Middle frontal gyrus (tissue), 1 donor: ENCODE measurements at regions not wholly inside any gene's neighbourhood (a gene's known extent, or its start where the extent isn't known, plus 50 kb on each side); places are given as distances from the start of the nearest gene placed in this dataset.
"Not testable (repeated sequence)": the region's sequence is repeated elsewhere in the genome, so short reads cannot be mapped to it uniquely, and the experiment has no call there.

Source experiments
- DNase-seq: peaks from one replicate; pipeline ENCODE4 v3.0.0-alpha.2; 2015; ENCODE audit warnings: low spot score; ENCODE audit errors: extremely low spot score

GRCh38 chr12:4193821-4194220, 79.7 kb upstream of the CCND2 start:
- no peak for DNase-seq

DNA sequence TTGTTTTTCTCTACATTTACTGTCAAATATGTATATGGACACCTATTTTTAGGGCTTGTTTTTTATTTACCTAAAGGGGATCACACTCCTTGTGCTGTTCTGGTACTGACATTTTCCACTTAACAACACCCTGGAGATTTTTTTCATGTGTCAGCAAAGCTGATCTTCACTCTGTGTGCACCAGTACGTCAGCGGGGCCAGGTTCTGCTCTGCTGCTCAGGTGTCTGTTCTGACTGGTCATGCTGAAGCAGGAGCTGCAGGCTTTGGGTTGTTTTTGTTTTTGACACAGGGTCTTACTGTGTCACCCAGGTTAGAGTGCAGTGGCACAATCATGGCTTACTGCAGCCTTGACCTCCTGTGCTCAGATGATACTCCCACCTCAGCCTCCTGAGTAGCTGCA, 81.9 kb upstream of the CCND2 start:
- DNase-seq: no peak

DNA sequence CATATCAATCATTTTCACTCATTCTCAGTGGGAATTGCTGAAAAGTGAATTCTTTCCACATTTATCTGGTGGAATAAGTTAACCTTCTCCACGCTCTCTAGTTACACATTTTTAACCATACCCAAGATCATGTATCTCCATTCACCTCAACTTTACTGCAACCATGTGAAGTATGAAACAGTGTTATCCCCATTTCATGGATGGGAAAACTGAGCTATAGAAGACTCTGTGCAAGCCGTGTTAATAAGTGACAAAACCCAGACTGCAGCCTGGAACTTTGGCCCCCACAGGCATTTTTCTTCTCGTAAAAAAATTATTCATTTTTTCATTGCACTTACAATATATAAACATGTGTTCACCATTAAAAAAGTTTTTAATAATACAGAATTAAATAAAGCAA, 82.4 kb upstream of the CCND2 start:
- DNase-seq: no peak

GRCh38 chr12:4190366-4191063, 83.0 kb upstream of the CCND2 start:
- no peak for DNase-seq

DNA sequence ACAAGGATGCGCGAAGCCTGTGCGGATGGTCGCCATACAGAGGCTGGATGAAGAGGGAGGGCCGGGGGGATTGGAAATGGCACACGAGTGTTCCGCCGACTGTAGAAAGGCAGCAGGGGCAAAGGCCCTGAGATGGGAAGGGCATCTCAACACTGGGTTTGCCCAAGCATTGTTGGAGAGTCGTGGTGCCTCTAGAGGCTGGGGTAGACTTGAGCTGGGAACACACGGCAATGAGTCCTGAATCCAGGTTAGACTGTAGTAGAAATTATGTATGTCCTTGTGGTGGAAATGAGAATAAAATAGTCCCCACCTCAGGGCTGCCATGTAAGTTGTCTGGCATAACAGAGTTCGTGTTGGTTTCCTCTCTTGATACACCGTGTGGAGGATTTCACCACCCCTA, 83.8 kb upstream of the CCND2 start:
- no peak for DNase-seq

DNA sequence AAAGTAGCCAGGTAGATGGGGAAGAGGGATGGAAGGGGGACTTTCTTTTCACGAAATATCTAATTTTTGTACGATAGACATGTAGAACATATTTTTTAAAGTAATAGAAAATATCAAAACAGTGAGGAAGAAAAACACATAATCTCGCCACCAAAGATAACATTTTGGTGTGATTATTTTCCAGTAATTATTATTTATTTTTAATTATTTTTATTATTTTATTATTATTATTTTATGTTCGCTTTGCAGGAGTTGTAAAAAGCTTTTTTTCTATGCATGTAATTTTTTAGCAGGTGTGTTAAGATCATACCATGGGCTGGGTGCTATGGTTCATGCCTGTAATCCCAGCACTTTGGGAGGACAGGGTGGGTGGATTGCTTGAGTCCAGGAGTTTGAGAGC, 85.6 kb upstream of the CCND2 start:
- no peak for DNase-seq

GRCh38 chr12:4187315-4187714, 86.2 kb upstream of the CCND2 start:
- not testable (repeated sequence) for DNase-seq

DNA sequence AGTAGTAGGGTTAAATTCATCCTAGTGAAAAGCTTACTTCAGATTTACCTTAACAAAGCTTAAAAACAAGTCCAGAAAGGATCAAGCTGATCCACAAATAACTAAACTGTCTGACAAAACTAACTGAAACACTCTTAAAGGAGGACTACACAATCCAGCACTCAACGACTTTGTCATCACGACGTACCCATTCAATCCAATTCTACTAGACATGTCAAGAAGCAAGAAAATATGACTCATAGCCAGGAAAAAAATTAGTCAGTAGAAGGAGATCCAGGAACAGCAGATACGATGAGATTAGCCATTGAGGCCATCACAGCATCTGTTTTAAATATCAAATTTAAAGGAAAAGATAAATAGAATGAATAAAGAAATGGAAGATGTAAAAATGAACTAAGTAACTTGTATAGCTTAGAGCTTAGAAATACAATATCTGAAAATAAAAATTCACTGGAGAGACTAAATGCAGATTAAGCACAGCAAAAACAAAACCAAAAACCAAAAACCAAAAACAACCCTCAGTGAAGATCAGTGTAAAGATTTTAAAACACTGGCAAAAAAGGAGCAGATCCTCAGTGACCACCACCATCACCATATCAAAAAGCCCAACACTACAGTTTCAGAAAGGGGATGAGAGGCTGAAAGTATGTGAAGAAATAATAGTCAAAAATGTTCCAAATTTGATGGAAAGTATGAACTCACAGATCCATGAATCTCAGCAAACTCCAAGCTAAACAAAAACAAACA, 95.0 kb upstream of the CCND2 start:
- no peak for DNase-seq

DNA sequence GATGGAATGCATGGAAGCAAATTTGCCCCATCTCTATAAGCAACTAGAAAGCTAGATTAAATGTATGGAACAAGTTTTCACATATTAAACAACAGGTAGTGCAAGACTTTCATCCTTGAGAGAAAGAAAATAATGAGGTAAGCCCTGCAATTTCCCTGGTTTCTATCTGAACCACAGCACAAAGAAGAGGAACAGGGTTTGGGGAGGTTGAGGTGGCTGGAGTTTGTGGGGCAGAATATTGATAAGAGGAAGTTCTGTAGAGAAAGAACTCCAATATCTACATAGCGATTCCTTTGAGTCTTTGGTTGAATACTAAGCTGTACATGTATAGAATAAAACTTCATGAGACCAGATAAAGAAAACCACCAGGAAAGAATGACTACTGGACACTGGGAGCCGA, 96.3 kb upstream of the CCND2 start:
- no peak for DNase-seq

GRCh38 chr12:4176168-4176567, 97.4 kb upstream of the CCND2 start:
- no peak for DNase-seq

DNA sequence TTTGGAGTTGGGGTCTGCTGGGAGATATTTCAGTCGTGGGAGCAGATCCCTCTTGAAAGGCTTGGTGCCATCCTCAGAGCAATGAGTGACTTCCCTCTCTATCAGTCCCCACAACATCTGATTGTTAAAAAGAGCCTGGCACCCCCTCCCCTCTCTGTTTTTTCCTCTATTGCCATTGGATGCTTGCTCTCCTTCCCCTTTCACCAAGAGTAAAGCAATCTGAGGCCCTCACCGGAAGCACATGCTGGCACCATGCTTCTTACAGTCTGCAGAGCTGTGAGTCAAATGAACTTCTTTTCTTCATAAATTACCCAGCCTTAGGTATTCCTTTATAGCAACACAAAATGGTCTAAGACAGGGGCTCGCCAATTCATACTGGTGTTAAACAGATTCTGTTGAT, 99.1 kb upstream of the CCND2 start:
- no peak for DNase-seq

GRCh38 chr12:4172999-4173398, 100.6 kb upstream of the CCND2 start:
- DNase-seq: no peak

GRCh38 chr12:4171742-4172141, 101.8 kb upstream of the CCND2 start:
- no peak for DNase-seq

DNA sequence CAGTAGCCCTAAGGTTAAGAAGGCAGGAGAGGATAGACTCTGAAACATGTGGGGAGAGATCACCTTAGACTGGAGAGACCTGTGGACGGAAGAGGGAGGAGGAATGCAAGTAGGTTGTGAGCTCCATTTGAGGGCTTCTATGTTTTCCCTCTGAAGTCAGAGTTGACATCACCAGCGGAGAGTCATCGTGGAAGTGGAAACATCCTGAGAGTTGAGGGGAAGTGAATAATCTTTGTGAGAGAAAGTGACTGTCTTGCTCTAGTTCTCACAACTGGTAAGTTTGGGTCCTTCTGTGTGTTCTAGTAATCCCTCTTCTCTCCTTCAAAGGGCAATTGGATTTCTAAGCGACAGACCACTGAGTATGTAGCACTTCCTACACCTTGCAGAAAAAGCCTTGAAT, 103.6 kb upstream of the CCND2 start:
- no peak for DNase-seq

DNA sequence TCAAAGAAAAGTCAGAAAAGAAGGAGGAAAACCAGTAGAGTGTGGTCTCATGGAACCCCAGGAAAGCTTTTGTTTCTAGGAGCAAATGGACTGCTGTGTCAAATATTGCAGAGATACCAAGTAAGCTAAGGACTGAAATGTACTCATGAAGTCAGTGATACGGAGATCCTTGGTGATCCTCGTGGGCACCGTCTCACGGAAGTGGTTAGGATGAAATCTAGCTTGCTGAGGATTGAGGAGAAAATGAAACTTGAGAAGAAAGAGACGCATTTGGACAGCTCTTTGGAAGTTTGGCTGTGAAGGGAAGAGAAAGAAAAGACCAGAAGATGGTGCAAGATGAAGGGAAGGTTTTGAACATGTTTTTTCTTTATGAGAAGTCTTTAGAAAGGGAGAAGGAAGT, 104.0 kb upstream of the CCND2 start:
- no peak for DNase-seq

DNA sequence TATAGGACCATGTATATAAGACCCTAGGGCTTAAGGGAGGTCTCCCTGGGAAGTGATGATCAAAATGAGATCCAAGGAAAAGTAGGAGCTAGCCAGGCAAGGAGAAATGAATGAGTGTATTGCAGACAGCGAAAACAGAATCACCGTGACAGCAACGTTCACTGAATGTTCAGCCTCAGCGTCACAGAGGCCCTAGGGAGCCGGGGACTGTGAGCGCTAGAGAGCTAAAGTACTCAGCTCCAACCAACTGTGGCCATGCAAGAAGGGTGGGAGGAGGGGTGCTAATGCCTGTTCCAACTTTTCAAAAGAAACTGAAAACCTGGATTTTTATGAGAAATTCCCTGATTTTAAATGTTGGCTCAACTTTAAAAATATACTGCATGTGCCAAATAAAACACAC, 105.5 kb upstream of the CCND2 start:
- DNase-seq: no peak

- no peak for DNase-seq
Measured at GRCh38 chr12:4164559-4165558, 108.7 kb upstream of the CCND2 start.

GRCh38 chr12:4164188-4164558, 109.4 kb upstream of the CCND2 start:
- no peak for DNase-seq

DNA sequence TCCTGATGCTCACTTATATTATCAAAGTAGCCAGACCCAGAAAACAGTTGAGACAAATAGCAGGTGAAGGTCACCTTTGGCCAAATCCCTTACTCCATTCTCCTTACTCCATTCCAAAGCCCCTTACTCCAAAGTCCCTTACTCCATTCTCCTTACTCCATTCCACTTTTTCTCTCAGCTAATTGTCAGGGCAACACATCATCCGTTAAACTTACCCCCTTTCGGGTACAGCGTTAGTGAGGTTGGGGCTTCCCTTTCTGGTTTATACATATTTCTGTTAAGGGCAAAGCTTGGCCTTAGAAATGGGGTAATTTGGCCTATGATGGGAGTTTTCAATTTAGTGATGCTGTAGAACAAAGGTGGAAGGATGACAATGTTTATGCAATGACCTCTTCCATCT, 111.8 kb upstream of the CCND2 start:
- no peak for DNase-seq

- no peak for DNase-seq
Measured at GRCh38 chr12:4160314-4161040, 113.1 kb upstream of the CCND2 start.

- DNase-seq: no peak
Measured at GRCh38 chr12:4159851-4160250, 113.7 kb upstream of the CCND2 start.
